Hepatocyte (in vitro differentiated cells): ENCODE measurements at regions not wholly inside any gene's neighbourhood (a gene's known extent, or its start where the extent isn't known, plus 50 kb on each side); places are given as distances from the start of the nearest gene placed in this dataset.

ENCODE experiments used
- DNase-seq: peaks from one replicate; pipeline ENCODE4 v3.0.0-alpha.2; 2016; ENCODE audit warnings: low spot score
- H2AFZ ChIP-seq: fragments of 200-600 bp; sonication (generic); 2 replicates; pipeline ENCODE4 v1.6.0; 2016; ENCODE audit warnings: antibody characterized with exemption, mild to moderate bottlenecking
- H3K27ac ChIP-seq: fragments of 200-600 bp; sonication (generic); 2 replicates; pipeline ENCODE4 v1.5.1; 2016; ENCODE audit warnings: mild to moderate bottlenecking
- H3K27me3 ChIP-seq: fragments of 200-600 bp; sonication (generic); 2 replicates; pipeline ENCODE4 v1.6.1; 2016
- H3K36me3 ChIP-seq: fragments of 200-600 bp; sonication (generic); replicated peaks from 2 replicates; pipeline ENCODE4 v1.5.1; 2016; ENCODE audit warnings: low read depth; ENCODE audit not compliant: insufficient read depth
- H3K4me1 ChIP-seq: fragments of 200-600 bp; sonication (generic); 2 replicates; pipeline ENCODE4 v1.5.1; 2016; ENCODE audit warnings: mild to moderate bottlenecking, moderate library complexity; ENCODE audit not compliant: insufficient read depth
- H3K4me2 ChIP-seq: fragments of 200-600 bp; sonication (generic); 2 replicates; pipeline ENCODE4 v1.6.0; 2016
- H3K4me3 ChIP-seq: fragments of 200-600 bp; sonication (generic); 2 replicates; pipeline ENCODE4 v1.5.1; 2016; ENCODE audit warnings: mild to moderate bottlenecking
- H3K79me2 ChIP-seq: fragments of 200-600 bp; sonication (generic); 2 replicates; pipeline ENCODE4 v1.6.0; 2017; ENCODE audit warnings: mild to moderate bottlenecking
- H3K9me2 ChIP-seq: fragments of 200-600 bp; sonication (generic); replicated peaks from 2 replicates; pipeline ENCODE4 v1.6.0; 2017; ENCODE audit warnings: mild to moderate bottlenecking; ENCODE audit not compliant: insufficient read depth
- H3K9me3 ChIP-seq: fragments of 200-600 bp; sonication (generic); 2 replicates; pipeline ENCODE4 v1.5.1; 2016; ENCODE audit warnings: low read depth, mild to moderate bottlenecking
- H4K20me1 ChIP-seq: fragments of 200-600 bp; sonication (generic); 2 replicates; pipeline ENCODE4 v1.6.0; 2016; ENCODE audit warnings: mild to moderate bottlenecking; ENCODE audit not compliant: insufficient read depth, poor library complexity, severe bottlenecking
- EZH2 ChIP-seq: fragments of 200-600 bp; sonication (generic); IDR thresholded peaks from 2 replicates; pipeline ENCODE4 v1.6.1; 2016; ENCODE audit warnings: antibody characterized with exemption, mild to moderate bottlenecking, borderline replicate concordance
- EZH2phosphoT487 ChIP-seq: fragments of 200-600 bp; sonication (generic); IDR thresholded peaks from one replicate; pipeline ENCODE4 v1.6.1; 2018; ENCODE audit warnings: antibody characterized with exemption, mild to moderate bottlenecking, low read depth, moderate library complexity; ENCODE audit not compliant: unreplicated experiment, severe bottlenecking
- WGBS: methylation state at CpG from one replicate; pipeline ENCODE4 v1.1.6; 2016; ENCODE audit warnings: low lambda C conversion rate; ENCODE audit errors: missing lambda C conversion rate; 5-methylcytosine and 5-hydroxymethylcytosine counted together
- TF ChIP-seq, protein P1 (sequence below): fragments of 200-600 bp; sonication (generic); IDR thresholded peaks from 2 replicates; pipeline ENCODE4 v1.5.1; 2016; ENCODE audit warnings: antibody characterized with exemption, mild to moderate bottlenecking; ENCODE audit not compliant: poor library complexity

DNA sequence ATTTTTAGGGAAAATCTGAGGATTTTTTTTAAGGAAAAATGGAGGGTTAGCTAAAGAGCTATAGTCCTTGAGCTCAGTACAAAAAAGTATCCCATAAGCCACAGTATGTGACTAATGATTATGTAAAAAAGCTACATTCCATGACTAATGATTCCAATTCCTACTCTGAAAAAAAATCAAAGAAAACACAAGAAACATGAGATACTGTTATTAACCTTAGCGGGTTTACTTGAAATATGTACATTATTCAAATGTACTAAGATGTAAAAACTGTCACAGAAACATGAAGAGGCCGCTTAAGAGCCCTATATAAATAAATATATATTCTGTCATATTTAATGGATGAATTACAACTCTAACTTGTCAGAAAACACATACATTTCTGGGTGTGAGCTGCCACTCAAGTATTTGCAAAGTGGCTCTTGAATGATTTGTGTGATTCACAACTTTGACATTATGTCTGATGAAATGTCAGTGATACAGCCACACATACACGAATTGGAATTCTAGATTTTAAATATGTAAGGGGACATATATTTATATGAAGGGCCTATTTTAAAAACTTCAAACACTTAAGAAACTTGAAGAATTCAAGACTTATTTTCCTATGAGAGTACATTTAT lies 518.7 kb upstream of the SUCLG2 start:
- Histone ChIP-seq H3K4me3 (no peak overlapping the region), H3K9me3 (peaks cover 6% of the 10 kb centered on the region), H4K20me1 (no peaks in the 10 kb centered on the region), H3K27me3 (no peaks in the 10 kb centered on the region), H3K27ac (no peak overlapping the region), H3K4me1 (no peaks in the 10 kb centered on the region), H3K9me2 (no peaks in the 10 kb centered on the region), H3K36me3 (no peaks in the 10 kb centered on the region), H3K79me2 (no peaks in the 10 kb centered on the region), H2AFZ (no peak overlapping the region), H3K4me2 (no peak overlapping the region)
- TF ChIP-seq EZH2 (no peak), EZH2phosphoT487 (no peak)
- TF ChIP-seq, protein P1, sequence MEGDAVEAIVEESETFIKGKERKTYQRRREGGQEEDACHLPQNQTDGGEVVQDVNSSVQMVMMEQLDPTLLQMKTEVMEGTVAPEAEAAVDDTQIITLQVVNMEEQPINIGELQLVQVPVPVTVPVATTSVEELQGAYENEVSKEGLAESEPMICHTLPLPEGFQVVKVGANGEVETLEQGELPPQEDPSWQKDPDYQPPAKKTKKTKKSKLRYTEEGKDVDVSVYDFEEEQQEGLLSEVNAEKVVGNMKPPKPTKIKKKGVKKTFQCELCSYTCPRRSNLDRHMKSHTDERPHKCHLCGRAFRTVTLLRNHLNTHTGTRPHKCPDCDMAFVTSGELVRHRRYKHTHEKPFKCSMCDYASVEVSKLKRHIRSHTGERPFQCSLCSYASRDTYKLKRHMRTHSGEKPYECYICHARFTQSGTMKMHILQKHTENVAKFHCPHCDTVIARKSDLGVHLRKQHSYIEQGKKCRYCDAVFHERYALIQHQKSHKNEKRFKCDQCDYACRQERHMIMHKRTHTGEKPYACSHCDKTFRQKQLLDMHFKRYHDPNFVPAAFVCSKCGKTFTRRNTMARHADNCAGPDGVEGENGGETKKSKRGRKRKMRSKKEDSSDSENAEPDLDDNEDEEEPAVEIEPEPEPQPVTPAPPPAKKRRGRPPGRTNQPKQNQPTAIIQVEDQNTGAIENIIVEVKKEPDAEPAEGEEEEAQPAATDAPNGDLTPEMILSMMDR: no peak
- 61% methylated on average over 3 of the region's 3 CpGs for WGBS
- DNase-seq: no peak

GRCh38 chr3:68172039-68172438 lies 517.6 kb upstream of the SUCLG2 start:
- Histone ChIP-seq H3K4me2 (no peak overlapping the region), H3K9me2 (no peaks in the 10 kb centered on the region), H3K79me2 (no peaks in the 10 kb centered on the region), H3K27ac (no peak overlapping the region), H4K20me1 (no peaks in the 10 kb centered on the region), H3K9me3 (peaks cover 6% of the 10 kb centered on the region), H2AFZ (no peak overlapping the region), H3K36me3 (no peaks in the 10 kb centered on the region), H3K4me1 (no peaks in the 10 kb centered on the region), H3K4me3 (no peak overlapping the region), H3K27me3 (no peaks in the 10 kb centered on the region)
- 87% methylated on average over 2 of the region's 2 CpGs for WGBS
- TF ChIP-seq EZH2 (no peak), EZH2phosphoT487 (no peak)
- TF ChIP-seq, protein P1: no peak
- no peak for DNase-seq

DNA sequence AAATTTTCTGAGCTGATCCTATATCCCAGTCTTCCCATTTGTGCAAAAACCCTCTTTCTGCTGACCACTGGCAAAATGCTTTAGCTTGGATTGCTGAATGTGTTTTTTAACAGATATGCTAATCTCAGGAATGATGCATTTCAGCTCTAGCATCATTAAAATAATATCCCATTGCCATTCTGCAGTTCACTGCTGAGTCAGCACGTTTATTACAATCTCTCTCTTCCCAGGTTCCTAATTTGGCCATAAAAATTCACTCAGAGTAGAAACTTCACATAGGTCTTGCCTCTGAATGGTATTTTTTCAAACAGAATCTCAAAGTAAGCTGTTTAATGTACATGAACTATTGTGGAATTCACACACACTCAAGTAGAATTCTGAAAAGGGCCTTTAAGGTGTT lies 509.6 kb upstream of the SUCLG2 start:
- H3K27me3 ChIP-seq: no peaks in the 10 kb centered on the region
- no peaks in the 10 kb centered on the region for H3K79me2 ChIP-seq
- no peak overlapping the region for H3K4me3 ChIP-seq
- H3K9me3 ChIP-seq: no peaks in the 10 kb centered on the region
- H2AFZ ChIP-seq: no peak overlapping the region
- no peaks in the 10 kb centered on the region for H3K36me3 ChIP-seq
- no peaks in the 10 kb centered on the region for H3K9me2 ChIP-seq
- H3K27ac ChIP-seq: no peak overlapping the region
- DNase-seq: no peak
- 76% methylated on average over 1 of the region's 1 CpG for WGBS
- no peaks in the 10 kb centered on the region for H4K20me1 ChIP-seq
- no peak for TF ChIP-seq EZH2phosphoT487
- TF ChIP-seq, protein P1: no peak
- TF ChIP-seq EZH2: no peak
- H3K4me1 ChIP-seq: no peaks in the 10 kb centered on the region
- no peak overlapping the region for H3K4me2 ChIP-seq
